GM23338 (cell line): ENCODE measurements at regions not wholly inside any gene's neighbourhood (a gene's known extent, or its start where the extent isn't known, plus 50 kb on each side); places are given as distances from the start of the nearest gene placed in this dataset.

Experiments
- ATAC-seq: fragments of 200-7000 bp; cut with Tn5 transposase; 3 replicates; pipeline ENCODE4 v1.9.1; 2020
- DNase-seq: peaks from one replicate; pipeline ENCODE4 v3.0.0-alpha.2; 2015; ENCODE audit warnings: low spot score
- H2AFZ ChIP-seq: fragments of 200-600 bp; sonication (generic); 2 replicates; pipeline ENCODE4 v1.8.0; 2016; ENCODE audit warnings: antibody characterized with exemption, mild to moderate bottlenecking, moderate library complexity
- H3F3A ChIP-seq: fragments of 200-600 bp; sonication (generic); replicated peaks from 2 replicates; pipeline ENCODE4 v1.8.0; 2017; ENCODE audit warnings: antibody characterized with exemption, mixed run types, low read depth
- H3K27ac ChIP-seq: fragments of 200-600 bp; sonication (generic); 2 replicates; pipeline ENCODE4 v1.6.1; 2016; ENCODE audit warnings: low read depth
- H3K27me3 ChIP-seq: fragments of 200-600 bp; sonication (generic); 2 replicates; pipeline ENCODE4 v1.8.0; 2016; ENCODE audit warnings: mild to moderate bottlenecking, mixed run types, moderate library complexity; ENCODE audit not compliant: insufficient read depth
- H3K36me3 ChIP-seq: fragments of 200-600 bp; sonication (generic); 2 replicates; pipeline ENCODE4 v1.8.0; 2016; ENCODE audit warnings: mild to moderate bottlenecking; ENCODE audit not compliant: insufficient read depth
- H3K4me1 ChIP-seq: fragments of 200-600 bp; sonication (generic); 2 replicates; pipeline ENCODE4 v1.8.0; 2016; ENCODE audit warnings: mild to moderate bottlenecking, moderate library complexity; ENCODE audit not compliant: insufficient read depth
- H3K4me2 ChIP-seq: fragments of 200-600 bp; sonication (generic); 2 replicates; pipeline ENCODE4 v1.7.1; 2017; ENCODE audit warnings: mixed run types
- H3K4me3 ChIP-seq: fragments of 200-600 bp; sonication (generic); 2 replicates; pipeline ENCODE4 v1.6.1; 2016; ENCODE audit warnings: mixed run types
- H3K79me2 ChIP-seq: fragments of 200-600 bp; sonication (generic); replicated peaks from 2 replicates; pipeline ENCODE4 v1.8.0; 2017; ENCODE audit warnings: mild to moderate bottlenecking; ENCODE audit not compliant: insufficient read depth
- H3K9me2 ChIP-seq: fragments of 200-600 bp; sonication (generic); 2 replicates; pipeline ENCODE4 v1.8.0; 2017; ENCODE audit not compliant: insufficient read depth
- H4K20me1 ChIP-seq: fragments of 200-600 bp; sonication (generic); replicated peaks from 2 replicates; pipeline ENCODE4 v1.8.0; 2017; ENCODE audit warnings: mild to moderate bottlenecking; ENCODE audit not compliant: insufficient read depth
- H3K27ac Mint-ChIP-seq: 2 replicates; pipeline ENCODE4 v1.8.0; 2020; ENCODE audit warnings: inconsistent platforms, mild to moderate bottlenecking, moderate library complexity, mixed read lengths
- H3K27me3 Mint-ChIP-seq: 3 replicates; pipeline ENCODE4 v1.8.0; 2022; ENCODE audit warnings: low read depth, mild to moderate bottlenecking, moderate library complexity, mixed read lengths, inconsistent platforms; ENCODE audit not compliant: insufficient read depth, poor library complexity
- H3K36me3 Mint-ChIP-seq: 3 replicates; pipeline ENCODE4 v1.8.0; 2021; ENCODE audit warnings: low read depth, mild to moderate bottlenecking, inconsistent platforms, moderate library complexity, mixed read lengths
- H3K4me1 Mint-ChIP-seq: 3 replicates; pipeline ENCODE4 v1.8.0; 2020; ENCODE audit warnings: mild to moderate bottlenecking, inconsistent platforms, mixed read lengths
- H3K4me3 Mint-ChIP-seq: 3 replicates; pipeline ENCODE4 v1.8.0; 2021; ENCODE audit warnings: moderate library complexity, mild to moderate bottlenecking, inconsistent platforms, mixed read lengths
- H3K9me3 Mint-ChIP-seq: 3 replicates; pipeline ENCODE4 v1.8.0; 2020; ENCODE audit warnings: moderate library complexity, mild to moderate bottlenecking, inconsistent platforms, mixed read lengths
- CREB1 ChIP-seq: fragments of 250-450 bp; sonication (Bioruptor Pico); IDR thresholded peaks from 2 replicates; pipeline ENCODE4 v1.5.0; 2020; ENCODE audit warnings: low read depth, mild to moderate bottlenecking, moderate library complexity
- ETS1 ChIP-seq: IDR thresholded peaks from 2 replicates; pipeline ENCODE4 v1.6.1; 2016; ENCODE audit warnings: antibody characterized with exemption
- EZH2 ChIP-seq: fragments of 200-600 bp; sonication (generic); IDR thresholded peaks from one replicate; pipeline ENCODE4 v1.8.0; 2017; ENCODE audit warnings: antibody characterized with exemption, mild to moderate bottlenecking, low read depth; ENCODE audit not compliant: unreplicated experiment
- EZH2phosphoT487 ChIP-seq: fragments of 200-600 bp; sonication (generic); IDR thresholded peaks from one replicate; pipeline ENCODE4 v1.8.1; 2018; ENCODE audit warnings: antibody characterized with exemption; ENCODE audit not compliant: unreplicated experiment
- JUNB ChIP-seq: IDR thresholded peaks from one replicate; pipeline ENCODE4 v1.6.1; 2016; ENCODE audit warnings: antibody characterized with exemption; ENCODE audit not compliant: unreplicated experiment
- NANOG ChIP-seq: IDR thresholded peaks from 2 replicates; pipeline ENCODE4 v1.6.1; 2016; ENCODE audit warnings: antibody characterized with exemption, borderline replicate concordance
- POLR2AphosphoS5 ChIP-seq: IDR thresholded peaks from 2 replicates; pipeline ENCODE4 v1.6.1; 2016; ENCODE audit warnings: antibody characterized with exemption, low read depth
- STAT1 ChIP-seq: IDR thresholded peaks from one replicate; pipeline ENCODE4 v1.6.1; 2016; ENCODE audit warnings: antibody characterized with exemption; ENCODE audit not compliant: unreplicated experiment
- ZNF114 ChIP-seq: fragments of 250-450 bp; sonication (Bioruptor Pico); IDR thresholded peaks from 2 replicates; pipeline ENCODE4 v1.5.0; 2020; ENCODE audit warnings: mild to moderate bottlenecking, moderate library complexity
- ZNF331 ChIP-seq: fragments of 250-450 bp; sonication (Bioruptor Pico); IDR thresholded peaks from 2 replicates; pipeline ENCODE4 v1.5.0; 2020; ENCODE audit warnings: low read depth, mild to moderate bottlenecking, moderate library complexity
- ZNF462 ChIP-seq: fragments of 250-450 bp; sonication (Bioruptor Pico); IDR thresholded peaks from 2 replicates; pipeline ENCODE4 v1.5.0; 2020; ENCODE audit warnings: mild to moderate bottlenecking, moderate library complexity
- TF ChIP-seq, protein P1 (sequence below): IDR thresholded peaks from one replicate; pipeline ENCODE4 v1.6.1; 2018; ENCODE audit warnings: antibody characterized with exemption; ENCODE audit not compliant: unreplicated experiment

DNA sequence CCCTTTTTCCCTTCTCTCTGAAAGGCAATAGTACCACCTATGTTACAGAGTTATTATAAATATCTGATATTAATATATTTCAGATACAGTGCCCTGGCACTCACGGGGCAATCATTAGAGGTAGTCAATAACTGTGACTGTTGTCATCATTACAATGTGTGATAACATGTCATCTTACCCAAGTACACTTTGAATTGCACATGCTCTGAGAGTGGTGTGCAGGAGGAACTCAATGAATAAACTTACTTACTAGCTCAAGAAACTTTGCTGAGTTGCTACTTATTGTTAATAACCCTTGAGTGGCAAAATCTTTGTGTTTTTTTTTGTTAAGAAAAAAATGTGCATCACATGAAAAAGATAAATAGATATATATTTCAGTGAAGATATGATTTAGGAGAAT, 275.1 kb upstream of the RASGEF1B start (continued):
- TF ChIP-seq STAT1 (no peak), NANOG (no peak), EZH2 (no peak), ZNF331 (CRISPR knock-in tag) (no peak), ETS1 (no peak), JUNB (no peak), ZNF114 (CRISPR knock-in tag) (no peak), POLR2AphosphoS5 (no peak), CREB1 (CRISPR knock-in tag) (no peak)
- TF ChIP-seq, protein P1, sequence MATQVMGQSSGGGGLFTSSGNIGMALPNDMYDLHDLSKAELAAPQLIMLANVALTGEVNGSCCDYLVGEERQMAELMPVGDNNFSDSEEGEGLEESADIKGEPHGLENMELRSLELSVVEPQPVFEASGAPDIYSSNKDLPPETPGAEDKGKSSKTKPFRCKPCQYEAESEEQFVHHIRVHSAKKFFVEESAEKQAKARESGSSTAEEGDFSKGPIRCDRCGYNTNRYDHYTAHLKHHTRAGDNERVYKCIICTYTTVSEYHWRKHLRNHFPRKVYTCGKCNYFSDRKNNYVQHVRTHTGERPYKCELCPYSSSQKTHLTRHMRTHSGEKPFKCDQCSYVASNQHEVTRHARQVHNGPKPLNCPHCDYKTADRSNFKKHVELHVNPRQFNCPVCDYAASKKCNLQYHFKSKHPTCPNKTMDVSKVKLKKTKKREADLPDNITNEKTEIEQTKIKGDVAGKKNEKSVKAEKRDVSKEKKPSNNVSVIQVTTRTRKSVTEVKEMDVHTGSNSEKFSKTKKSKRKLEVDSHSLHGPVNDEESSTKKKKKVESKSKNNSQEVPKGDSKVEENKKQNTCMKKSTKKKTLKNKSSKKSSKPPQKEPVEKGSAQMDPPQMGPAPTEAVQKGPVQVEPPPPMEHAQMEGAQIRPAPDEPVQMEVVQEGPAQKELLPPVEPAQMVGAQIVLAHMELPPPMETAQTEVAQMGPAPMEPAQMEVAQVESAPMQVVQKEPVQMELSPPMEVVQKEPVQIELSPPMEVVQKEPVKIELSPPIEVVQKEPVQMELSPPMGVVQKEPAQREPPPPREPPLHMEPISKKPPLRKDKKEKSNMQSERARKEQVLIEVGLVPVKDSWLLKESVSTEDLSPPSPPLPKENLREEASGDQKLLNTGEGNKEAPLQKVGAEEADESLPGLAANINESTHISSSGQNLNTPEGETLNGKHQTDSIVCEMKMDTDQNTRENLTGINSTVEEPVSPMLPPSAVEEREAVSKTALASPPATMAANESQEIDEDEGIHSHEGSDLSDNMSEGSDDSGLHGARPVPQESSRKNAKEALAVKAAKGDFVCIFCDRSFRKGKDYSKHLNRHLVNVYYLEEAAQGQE: no peak

- H2AFZ ChIP-seq: no peak overlapping the region
- Mint-ChIP-seq H3K9me3 (no peaks in the 10 kb centered on the region), H3K36me3 (no peaks in the 10 kb centered on the region), H3K4me3 (no peak overlapping the region), H3K27ac (no peak overlapping the region), H3K4me1 (peaks cover 11% of the 10 kb centered on the region; the same call in 2 of the 3 replicates), H3K27me3 (peaks cover 5% of the 10 kb centered on the region)
- ATAC-seq (no peak), DNase-seq (no peak)
- H4K20me1 ChIP-seq: no peaks in the 10 kb centered on the region
- H3K9me2 ChIP-seq: peaks cover 8% of the 10 kb centered on the region; the same call in 1 of the 2 replicates
- no peaks in the 10 kb centered on the region for H3K79me2 ChIP-seq
- H3K27me3 ChIP-seq: no peaks in the 10 kb centered on the region
- no peaks in the 10 kb centered on the region for H3F3A ChIP-seq
- H3K27ac ChIP-seq: no peak overlapping the region
- TF ChIP-seq NANOG: no peak
- no peak for TF ChIP-seq EZH2phosphoT487
- TF ChIP-seq EZH2: no peak
- TF ChIP-seq ZNF462: no peak
- TF ChIP-seq JUNB: no peak
- no peak for TF ChIP-seq ZNF331 (CRISPR knock-in tag)
- no peak overlapping the region for H3K4me2 ChIP-seq
- no peak overlapping the region for H3K4me3 ChIP-seq
- no peaks in the 10 kb centered on the region for H3K4me1 ChIP-seq
- H3K36me3 ChIP-seq: no peaks in the 10 kb centered on the region
Observed at GRCh38 chr4:81746071-81746470, 274.4 kb upstream of the RASGEF1B start.
